Smooth muscle cell (in vitro differentiated cells): ENCODE measurements at regions not wholly inside any gene's neighbourhood (a gene's known extent, or its start where the extent isn't known, plus 50 kb on each side); places are given as distances from the start of the nearest gene placed in this dataset.

ENCODE experiments used
- DNase-seq: peaks from one replicate; lab custom pipeline; 2025; ENCODE audit not compliant: unreplicated experiment; lab: John Stamatoyannopoulos, UW
- H2AFZ ChIP-seq: fragments of 200-600 bp; sonication (generic); 2 replicates; pipeline ENCODE4 v1.6.0; 2016; ENCODE audit warnings: antibody characterized with exemption, low read depth, mild to moderate bottlenecking
- H3F3A ChIP-seq: fragments of 200-600 bp; sonication (generic); 2 replicates; pipeline ENCODE4 v1.6.0; 2017; ENCODE audit warnings: antibody characterized with exemption, low read depth
- H3K27ac ChIP-seq: fragments of 200-600 bp; sonication (generic); 2 replicates; pipeline ENCODE4 v1.5.1; 2016; ENCODE audit warnings: low read depth, mild to moderate bottlenecking
- H3K27me3 ChIP-seq: fragments of 200-600 bp; sonication (generic); 2 replicates; pipeline ENCODE4 v1.6.1; 2016; ENCODE audit warnings: low read depth, mild to moderate bottlenecking
- H3K36me3 ChIP-seq: fragments of 200-600 bp; sonication (generic); 2 replicates; pipeline ENCODE4 v1.5.1; 2016; ENCODE audit warnings: low read depth
- H3K4me1 ChIP-seq: fragments of 200-600 bp; sonication (generic); 2 replicates; pipeline ENCODE4 v1.5.1; 2016; ENCODE audit warnings: low read depth
- H3K4me2 ChIP-seq: fragments of 200-600 bp; sonication (generic); 2 replicates; pipeline ENCODE4 v1.6.0; 2016; ENCODE audit warnings: mild to moderate bottlenecking
- H3K4me3 ChIP-seq: fragments of 200-600 bp; sonication (generic); 2 replicates; pipeline ENCODE4 v1.5.1; 2016; ENCODE audit warnings: mild to moderate bottlenecking
- H3K79me2 ChIP-seq: fragments of 200-600 bp; sonication (generic); 2 replicates; pipeline ENCODE4 v1.6.0; 2016; ENCODE audit warnings: low read depth, mild to moderate bottlenecking
- H3K9ac ChIP-seq: fragments of 200-600 bp; sonication (generic); 2 replicates; pipeline ENCODE4 v1.6.0; 2016; ENCODE audit warnings: low read depth
- H3K9me3 ChIP-seq: fragments of 200-600 bp; sonication (generic); replicated peaks from 2 replicates; pipeline ENCODE4 v1.5.1; 2016; ENCODE audit warnings: low read depth
- H4K20me1 ChIP-seq: fragments of 200-600 bp; sonication (generic); 2 replicates; pipeline ENCODE4 v1.6.0; 2016; ENCODE audit warnings: low read depth
- WGBS: methylation state at CpG from one replicate; pipeline ENCODE4 v1.1.7; 2016; ENCODE audit warnings: low lambda C conversion rate; 5-methylcytosine and 5-hydroxymethylcytosine counted together
- TF ChIP-seq, protein P1 (sequence below): fragments of 200-600 bp; sonication (generic); IDR thresholded peaks from 2 replicates; pipeline ENCODE4 v1.5.1; 2017; ENCODE audit warnings: borderline replicate concordance, mild to moderate bottlenecking, antibody characterized with exemption; ENCODE audit not compliant: insufficient read depth, poor library complexity, severe bottlenecking

DNA sequence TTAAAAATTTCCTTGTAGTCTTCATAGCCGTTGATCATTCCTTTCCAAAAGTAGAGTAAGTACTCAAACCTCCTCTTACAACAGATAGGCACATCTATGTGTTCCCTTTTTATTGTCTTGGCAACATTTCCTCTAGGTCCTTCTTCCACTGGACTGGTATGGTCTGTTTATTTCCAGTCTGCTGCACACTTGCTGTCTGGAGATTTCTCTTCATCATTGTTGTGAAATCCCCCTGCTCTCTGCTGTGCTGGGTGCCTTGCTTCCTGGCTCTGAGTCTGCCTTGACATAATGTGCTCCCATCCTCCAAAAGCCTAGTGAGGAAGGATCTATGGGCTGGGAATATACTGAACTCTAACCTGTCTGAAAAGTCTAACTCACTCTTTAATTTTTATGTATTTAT, 545.3 kb upstream of the VSTM2A start:
- no peak overlapping the region for H3K4me2 ChIP-seq
- DNase-seq = no peak
- no peak overlapping the region for H3K27ac ChIP-seq
- no peak overlapping the region for H3K9ac ChIP-seq
- H3K36me3 ChIP-seq = no peaks in the 10 kb centered on the region
- H3K4me3 ChIP-seq = no peak overlapping the region
- TF ChIP-seq, protein P1, sequence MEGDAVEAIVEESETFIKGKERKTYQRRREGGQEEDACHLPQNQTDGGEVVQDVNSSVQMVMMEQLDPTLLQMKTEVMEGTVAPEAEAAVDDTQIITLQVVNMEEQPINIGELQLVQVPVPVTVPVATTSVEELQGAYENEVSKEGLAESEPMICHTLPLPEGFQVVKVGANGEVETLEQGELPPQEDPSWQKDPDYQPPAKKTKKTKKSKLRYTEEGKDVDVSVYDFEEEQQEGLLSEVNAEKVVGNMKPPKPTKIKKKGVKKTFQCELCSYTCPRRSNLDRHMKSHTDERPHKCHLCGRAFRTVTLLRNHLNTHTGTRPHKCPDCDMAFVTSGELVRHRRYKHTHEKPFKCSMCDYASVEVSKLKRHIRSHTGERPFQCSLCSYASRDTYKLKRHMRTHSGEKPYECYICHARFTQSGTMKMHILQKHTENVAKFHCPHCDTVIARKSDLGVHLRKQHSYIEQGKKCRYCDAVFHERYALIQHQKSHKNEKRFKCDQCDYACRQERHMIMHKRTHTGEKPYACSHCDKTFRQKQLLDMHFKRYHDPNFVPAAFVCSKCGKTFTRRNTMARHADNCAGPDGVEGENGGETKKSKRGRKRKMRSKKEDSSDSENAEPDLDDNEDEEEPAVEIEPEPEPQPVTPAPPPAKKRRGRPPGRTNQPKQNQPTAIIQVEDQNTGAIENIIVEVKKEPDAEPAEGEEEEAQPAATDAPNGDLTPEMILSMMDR = no peak
- H3F3A ChIP-seq = no peaks in the 10 kb centered on the region
- no peak overlapping the region for H2AFZ ChIP-seq
- H3K4me1 ChIP-seq = no peaks in the 10 kb centered on the region
- no peaks in the 10 kb centered on the region for H3K9me3 ChIP-seq
- H4K20me1 ChIP-seq = no peaks in the 10 kb centered on the region
- H3K79me2 ChIP-seq = no peaks in the 10 kb centered on the region
- 91% methylated on average over 1 of the region's 1 CpG for WGBS
- no peaks in the 10 kb centered on the region for H3K27me3 ChIP-seq

- peaks cover 4% of the 10 kb centered on the region for H3F3A ChIP-seq
- WGBS = 34% methylated on average over 2 of the region's 2 CpGs
- no peaks in the 10 kb centered on the region for H3K9me3 ChIP-seq
- peak overlapping the region; percentile 64 for H3K4me2 ChIP-seq
- TF ChIP-seq, protein P1 = no peak
- no peaks in the 10 kb centered on the region for H3K27me3 ChIP-seq
- no peak for DNase-seq
- no peak overlapping the region for H3K4me3 ChIP-seq
- peaks cover 7% of the 10 kb centered on the region for H3K4me1 ChIP-seq
- H3K27ac ChIP-seq = peak overlapping the region; percentile 52
- H2AFZ ChIP-seq = no peak overlapping the region
- no peaks in the 10 kb centered on the region for H4K20me1 ChIP-seq
- H3K79me2 ChIP-seq = no peaks in the 10 kb centered on the region
- no peaks in the 10 kb centered on the region for H3K36me3 ChIP-seq
- H3K9ac ChIP-seq = peak overlapping the region; percentile 18
These were observed 527.4 kb upstream of the VSTM2A start for GRCh38 chr7:54014765-54015164.

DNA sequence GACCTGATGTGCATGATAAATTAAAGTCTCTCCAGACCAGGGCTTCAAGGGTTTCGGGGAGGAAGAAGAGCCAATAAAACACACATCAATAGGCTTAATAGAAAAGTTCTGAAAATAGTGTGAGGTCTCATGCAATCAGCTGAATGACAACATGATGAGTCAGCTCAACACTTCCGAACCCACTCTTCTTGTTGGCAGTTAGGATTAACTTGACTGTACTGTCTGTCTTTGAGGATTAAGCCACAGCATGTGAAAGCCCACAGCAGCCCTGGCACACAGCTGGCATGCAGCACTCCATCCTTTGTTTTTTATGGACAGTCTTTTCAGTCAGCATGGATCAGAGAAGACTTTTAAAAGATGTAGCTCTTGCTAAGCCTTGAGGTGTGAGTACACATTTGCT, 526.9 kb upstream of the VSTM2A start:
- WGBS = 4% methylated on average over 2 of the region's 2 CpGs
- Histone ChIP-seq H3K36me3 (no peaks in the 10 kb centered on the region), H3K27me3 (no peaks in the 10 kb centered on the region), H3K4me3 (no peak overlapping the region), H2AFZ (no peak overlapping the region), H3K4me2 (peak overlapping the region; percentile 64), H3K27ac (peak overlapping the region; percentile 52), H3K9me3 (no peaks in the 10 kb centered on the region), H3K9ac (no peak overlapping the region), H3F3A (peaks cover 4% of the 10 kb centered on the region), H4K20me1 (no peaks in the 10 kb centered on the region), H3K4me1 (peaks cover 7% of the 10 kb centered on the region), H3K79me2 (no peaks in the 10 kb centered on the region)
- TF ChIP-seq, protein P1 = no peak
- no peak for DNase-seq

- Histone ChIP-seq H3K9me3 (no peaks in the 10 kb centered on the region), H2AFZ (no peak overlapping the region), H3F3A (no peaks in the 10 kb centered on the region), H4K20me1 (no peaks in the 10 kb centered on the region), H3K4me2 (no peak overlapping the region), H3K36me3 (no peaks in the 10 kb centered on the region), H3K9ac (no peak overlapping the region), H3K79me2 (no peaks in the 10 kb centered on the region), H3K27ac (no peak overlapping the region), H3K27me3 (no peaks in the 10 kb centered on the region), H3K4me3 (no peak overlapping the region), H3K4me1 (no peaks in the 10 kb centered on the region)
- TF ChIP-seq, protein P1 = no peak
- DNase-seq = no peak
- WGBS = 93% methylated on average over 1 of the region's 1 CpG
These were observed 504.3 kb upstream of the VSTM2A start for GRCh38 chr7:54037873-54038272.
